BE2C (cell line): ENCODE measurements at regions not wholly inside any gene's neighbourhood (a gene's known extent, or its start where the extent isn't known, plus 50 kb on each side); places are given as distances from the start of the nearest gene placed in this dataset.

Source experiments
- DNase-seq: peaks from one replicate; pipeline ENCODE4 v3.0.0-alpha.2; 2020
- H3K27me3 ChIP-seq: fragments of 250-450 bp; sonication (Bioruptor Pico); 2 replicates; pipeline ENCODE4 v1.5.1; 2020; ENCODE audit warnings: mild to moderate bottlenecking
- H3K36me3 ChIP-seq: fragments of 250-450 bp; sonication (Bioruptor Pico); 2 replicates; pipeline ENCODE4 v1.5.1; 2020; ENCODE audit warnings: mild to moderate bottlenecking
- H3K4me1 ChIP-seq: fragments of 250-450 bp; sonication (Bioruptor Pico); 2 replicates; pipeline ENCODE4 v1.5.1; 2020
- H3K4me3 ChIP-seq: 2 replicates; pipeline ENCODE4 v1.5.1; 2011; ENCODE audit warnings: low read depth, low read length
- H3K9me3 ChIP-seq: fragments of 250-450 bp; sonication (Bioruptor Pico); 2 replicates; pipeline ENCODE4 v1.5.1; 2020
- TF ChIP-seq, protein P1 (sequence below): IDR thresholded peaks from 2 replicates; pipeline ENCODE4 v1.5.1; 2012; ENCODE audit warnings: mild to moderate bottlenecking, low read depth, low read length

DNA sequence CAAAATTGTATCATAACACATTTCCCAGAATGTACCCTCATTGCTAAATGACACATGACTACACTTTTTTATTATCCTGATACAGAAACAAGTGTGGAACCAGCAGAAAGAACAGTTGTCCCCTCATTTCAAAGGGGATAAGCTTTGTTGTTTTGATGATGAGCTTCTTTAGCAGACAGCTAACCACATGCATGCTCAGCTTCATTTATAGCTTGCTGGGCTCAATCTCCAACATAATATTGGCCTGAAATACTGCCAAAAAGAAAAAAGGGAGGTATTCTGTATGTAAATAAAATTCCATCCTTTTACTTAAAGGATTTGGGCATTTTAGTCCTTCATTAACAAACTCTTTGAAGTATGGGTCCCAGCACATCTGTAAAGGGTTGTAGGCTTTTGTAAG lies 120.4 kb downstream of the SPATA31D1 start:
- TF ChIP-seq, protein P1, sequence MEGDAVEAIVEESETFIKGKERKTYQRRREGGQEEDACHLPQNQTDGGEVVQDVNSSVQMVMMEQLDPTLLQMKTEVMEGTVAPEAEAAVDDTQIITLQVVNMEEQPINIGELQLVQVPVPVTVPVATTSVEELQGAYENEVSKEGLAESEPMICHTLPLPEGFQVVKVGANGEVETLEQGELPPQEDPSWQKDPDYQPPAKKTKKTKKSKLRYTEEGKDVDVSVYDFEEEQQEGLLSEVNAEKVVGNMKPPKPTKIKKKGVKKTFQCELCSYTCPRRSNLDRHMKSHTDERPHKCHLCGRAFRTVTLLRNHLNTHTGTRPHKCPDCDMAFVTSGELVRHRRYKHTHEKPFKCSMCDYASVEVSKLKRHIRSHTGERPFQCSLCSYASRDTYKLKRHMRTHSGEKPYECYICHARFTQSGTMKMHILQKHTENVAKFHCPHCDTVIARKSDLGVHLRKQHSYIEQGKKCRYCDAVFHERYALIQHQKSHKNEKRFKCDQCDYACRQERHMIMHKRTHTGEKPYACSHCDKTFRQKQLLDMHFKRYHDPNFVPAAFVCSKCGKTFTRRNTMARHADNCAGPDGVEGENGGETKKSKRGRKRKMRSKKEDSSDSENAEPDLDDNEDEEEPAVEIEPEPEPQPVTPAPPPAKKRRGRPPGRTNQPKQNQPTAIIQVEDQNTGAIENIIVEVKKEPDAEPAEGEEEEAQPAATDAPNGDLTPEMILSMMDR, result no peak
- Histone ChIP-seq H3K9me3 (no peaks in the 10 kb centered on the region), H3K36me3 (no peaks in the 10 kb centered on the region), H3K27me3 (no peaks in the 10 kb centered on the region), H3K4me1 (no peaks in the 10 kb centered on the region), H3K4me3 (no peak overlapping the region)
- no peak for DNase-seq

DNA sequence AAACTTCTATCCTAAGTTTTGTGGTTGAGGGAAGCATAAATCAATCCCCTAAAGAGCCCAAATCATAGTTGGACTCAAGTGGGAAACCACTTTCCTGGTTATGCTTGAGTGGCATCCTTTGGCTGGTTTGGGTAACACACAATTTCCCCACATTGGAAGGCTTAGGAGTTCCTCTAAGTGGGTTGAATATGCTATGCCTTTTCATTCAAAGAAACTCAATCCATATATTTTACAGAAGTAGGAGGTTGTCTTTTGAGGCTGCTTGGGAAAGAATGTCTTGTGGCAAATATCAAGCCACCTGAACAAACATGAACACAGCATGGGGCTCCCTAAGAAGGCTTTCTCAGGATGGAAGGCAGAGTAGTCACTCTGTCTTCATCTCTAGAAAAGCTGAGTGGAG lies 121.1 kb downstream of the SPATA31D1 start:
- Histone ChIP-seq H3K27me3 (no peaks in the 10 kb centered on the region), H3K4me1 (no peaks in the 10 kb centered on the region), H3K4me3 (no peak overlapping the region), H3K36me3 (no peaks in the 10 kb centered on the region), H3K9me3 (no peaks in the 10 kb centered on the region)
- DNase-seq, result no peak
- TF ChIP-seq, protein P1, result no peak

DNA sequence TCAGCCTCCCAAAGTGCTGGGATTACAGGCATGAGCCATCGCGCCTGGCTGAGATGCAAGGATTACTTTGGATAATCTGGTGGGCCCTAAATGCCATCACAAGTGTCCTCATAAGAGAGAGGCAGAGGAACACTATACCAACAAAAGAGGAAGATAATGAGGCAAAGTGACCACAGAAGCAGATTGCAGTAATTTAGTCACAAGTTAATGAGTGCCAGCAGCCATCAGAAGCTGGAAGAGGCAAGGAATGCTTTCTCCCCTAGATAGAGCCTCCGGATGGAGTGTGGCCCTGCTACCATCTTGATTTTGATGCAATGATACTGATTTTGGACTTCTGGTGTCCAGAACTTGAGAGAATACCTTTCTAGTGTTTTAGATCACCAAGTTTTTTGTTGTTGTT lies 122.3 kb downstream of the SPATA31D1 start:
- H3K9me3 ChIP-seq, result no peaks in the 10 kb centered on the region

DNA sequence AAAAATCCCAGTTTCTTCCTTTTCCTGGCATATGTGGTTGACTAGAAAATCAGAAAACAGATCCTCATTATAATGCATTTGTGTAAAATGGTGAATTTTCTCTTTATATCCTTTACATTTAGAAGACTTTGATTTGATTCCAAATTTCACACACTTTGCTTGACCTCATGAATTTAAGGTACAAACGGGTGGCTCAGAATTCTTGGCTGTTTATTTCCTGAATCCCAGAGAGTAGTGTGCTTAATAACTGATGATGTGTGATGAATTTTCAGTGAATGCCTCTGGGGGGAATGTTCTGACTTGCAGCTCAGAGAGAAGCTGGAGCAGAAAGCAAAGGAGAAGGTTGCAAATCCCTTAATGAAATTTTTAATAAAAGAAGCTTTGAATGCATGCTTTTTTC lies 126.8 kb downstream of the SPATA31D1 start:
- TF ChIP-seq, protein P1, result no peak
- H3K4me3 ChIP-seq, result no peak overlapping the region
- H3K4me1 ChIP-seq, result peaks cover 9% of the 10 kb centered on the region; the same call in 1 of the 2 replicates
- H3K9me3 ChIP-seq, result no peaks in the 10 kb centered on the region
- no peak for DNase-seq
- H3K27me3 ChIP-seq, result no peaks in the 10 kb centered on the region
- H3K36me3 ChIP-seq, result no peaks in the 10 kb centered on the region

More for the DNA sequence above, 122.3 kb downstream of the SPATA31D1 start:
- TF ChIP-seq, protein P1, result no peak
- Histone ChIP-seq H3K27me3 (no peaks in the 10 kb centered on the region), H3K36me3 (no peaks in the 10 kb centered on the region), H3K4me3 (no peak overlapping the region), H3K4me1 (no peaks in the 10 kb centered on the region; the same call in 1 of the 2 replicates)
- DNase-seq, result no peak

DNA sequence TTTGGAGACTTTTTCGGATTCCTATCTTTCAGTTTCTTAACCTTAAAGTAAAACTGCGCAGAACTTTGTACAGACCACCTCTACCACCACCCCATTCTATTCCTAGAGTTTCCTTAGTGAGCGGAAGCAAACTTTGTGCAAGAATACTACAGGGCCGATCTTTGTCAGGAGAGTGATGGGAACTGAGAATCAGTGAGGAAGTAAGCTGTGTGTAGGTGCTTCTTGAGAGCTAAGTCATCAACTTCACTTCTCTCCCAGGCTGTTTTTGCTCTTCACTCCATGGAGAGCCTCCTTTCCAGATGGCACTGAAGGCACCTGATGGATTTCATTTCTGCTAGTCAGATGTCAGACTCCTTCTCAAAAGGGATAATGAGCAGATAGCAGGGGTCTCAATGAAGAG lies 127.3 kb downstream of the SPATA31D1 start:
- DNase-seq, result no peak
- no peaks in the 10 kb centered on the region for H3K36me3 ChIP-seq
- TF ChIP-seq, protein P1, result no peak
- H3K4me3 ChIP-seq, result no peak overlapping the region
- H3K27me3 ChIP-seq, result no peaks in the 10 kb centered on the region
- peaks cover 9% of the 10 kb centered on the region; the same call in 1 of the 2 replicates for H3K4me1 ChIP-seq
- H3K9me3 ChIP-seq, result no peaks in the 10 kb centered on the region

DNA sequence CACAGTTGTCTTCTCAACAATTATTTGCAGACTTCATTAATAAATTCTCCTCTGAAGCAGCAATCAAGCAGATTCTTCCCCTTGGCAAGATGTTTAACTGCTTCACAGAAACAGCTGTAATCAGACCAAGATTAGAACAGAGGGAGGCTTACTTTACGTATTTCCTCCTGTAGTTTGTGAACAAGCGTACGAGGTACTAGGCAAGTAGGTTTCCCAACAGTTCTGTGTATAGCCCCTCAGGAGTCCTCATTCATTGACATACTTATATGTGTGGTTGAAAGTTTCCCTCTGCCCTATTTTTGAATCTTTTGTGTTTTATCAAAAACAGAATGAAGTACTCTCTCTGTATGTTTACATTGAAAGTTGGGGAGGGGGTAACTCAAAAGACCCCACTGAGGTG lies 128.0 kb downstream of the SPATA31D1 start:
- no peaks in the 10 kb centered on the region for H3K27me3 ChIP-seq
- TF ChIP-seq, protein P1, result no peak
- no peak for DNase-seq
- H3K4me3 ChIP-seq, result no peak overlapping the region
- H3K4me1 ChIP-seq, result peaks cover 9% of the 10 kb centered on the region; the same call in 1 of the 2 replicates
- no peaks in the 10 kb centered on the region for H3K9me3 ChIP-seq
- no peaks in the 10 kb centered on the region for H3K36me3 ChIP-seq
